Suppressor macrophage (primary cell): ENCODE measurements at regions not wholly inside any gene's neighbourhood (a gene's known extent, or its start where the extent isn't known, plus 50 kb on each side); places are given as distances from the start of the nearest gene placed in this dataset.
A peak's percentile ranks its signal among the peaks of the same experiment; 100 is the strongest.
"Not testable (repeated sequence)": the region's sequence is repeated elsewhere in the genome, so short reads cannot be mapped to it uniquely, and the experiment has no call there.

Experiments used
- DNase-seq, 4 experiments: peaks; one replicate each; pipeline ENCODE4 v3.0.0-alpha.2; 2020 to 2022

DNA sequence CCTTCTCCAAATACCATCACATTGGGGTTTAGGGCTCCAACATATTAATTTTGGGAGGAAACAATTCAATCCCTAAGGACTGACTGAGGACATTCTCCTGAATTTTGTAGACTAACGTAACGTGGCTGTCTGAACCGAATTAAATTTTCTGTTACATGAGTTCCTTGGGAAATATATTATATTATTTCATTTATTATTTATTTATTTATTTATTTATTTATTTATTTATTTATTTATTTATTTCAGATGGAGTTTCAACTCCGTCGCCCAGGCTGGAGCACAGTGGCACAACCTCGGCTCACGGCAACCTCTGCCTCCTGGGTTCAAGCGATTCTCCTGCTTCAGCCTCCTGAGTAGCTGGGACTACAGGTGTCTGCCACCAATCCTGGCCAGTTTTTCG, 193.2 kb upstream of the EXOC2 start:
- not testable (repeated sequence) for DNase-seq

DNA sequence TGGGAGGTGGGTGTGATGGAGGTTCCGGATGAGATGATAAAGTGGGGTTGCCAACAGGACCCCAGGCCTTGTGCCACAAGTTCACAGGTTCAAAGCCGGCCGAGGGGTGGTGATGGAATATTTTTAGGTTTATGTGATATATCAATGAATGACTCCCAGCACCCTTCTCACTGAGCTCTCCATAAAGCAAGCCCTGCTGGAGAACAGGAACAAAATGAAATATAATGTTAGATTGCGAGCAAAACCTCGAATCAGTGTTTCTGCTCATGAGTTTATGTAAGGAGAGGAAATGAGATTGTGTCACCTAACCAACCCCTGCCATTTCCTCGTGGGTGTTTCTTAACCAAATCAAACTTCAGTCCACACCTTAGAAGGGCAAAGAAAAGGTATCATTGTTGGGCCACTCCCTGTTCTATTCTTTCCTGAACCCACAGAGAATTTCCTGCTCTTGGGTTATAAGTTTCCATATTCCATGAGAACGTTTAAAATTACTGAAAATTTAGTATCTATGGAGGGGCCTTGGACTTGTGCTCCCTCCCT, 192.2 kb upstream of the EXOC2 start:
- DNase-seq, result peak in 2 of 4 experiments; percentile 11 to 28

DNA sequence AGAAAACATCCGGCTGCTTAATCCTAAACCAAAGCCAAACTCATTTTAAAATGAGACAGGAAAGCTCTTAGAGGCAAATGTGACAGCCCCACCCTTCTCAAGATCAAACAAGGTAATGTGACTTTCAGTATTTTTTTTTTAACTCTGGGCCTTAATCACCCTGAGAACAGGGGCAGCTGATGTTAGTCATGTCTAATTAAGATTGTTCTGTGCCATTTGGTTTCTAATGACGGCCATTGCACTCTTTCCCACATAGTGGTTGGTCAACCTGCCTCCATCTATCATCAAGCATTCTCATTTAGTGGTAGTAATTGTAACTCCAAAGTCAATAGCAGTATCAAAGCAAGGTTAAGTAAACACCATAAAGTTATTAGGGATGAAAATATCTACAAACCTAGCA, 191.6 kb upstream of the EXOC2 start:
- DNase-seq, result no peak

DNA sequence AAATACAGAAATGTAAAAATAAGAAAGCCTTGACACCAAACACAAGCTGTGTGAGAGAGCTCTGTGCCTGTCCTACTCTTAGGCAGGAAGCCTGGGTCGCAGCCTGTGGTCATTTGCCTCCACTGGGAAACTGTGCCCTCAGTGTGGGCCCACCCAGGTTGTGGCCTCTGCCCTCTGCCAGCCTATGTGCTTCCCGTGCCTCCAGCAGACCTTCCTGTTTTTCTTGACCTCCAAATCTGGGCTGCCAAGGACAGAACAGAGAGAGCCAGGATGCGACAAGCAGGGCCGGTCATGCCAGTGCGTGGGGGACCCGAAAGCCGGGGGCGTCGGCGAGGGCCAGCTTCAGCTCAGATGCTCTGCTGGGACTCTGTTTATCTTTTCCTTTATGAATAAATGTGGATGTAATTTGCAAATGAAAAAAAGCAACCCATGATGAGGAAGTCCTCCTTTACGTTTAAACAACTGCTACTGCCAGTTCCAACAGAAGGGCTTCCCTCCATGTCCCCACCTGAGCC, 189.2 kb upstream of the EXOC2 start:
- no peak for DNase-seq

DNA sequence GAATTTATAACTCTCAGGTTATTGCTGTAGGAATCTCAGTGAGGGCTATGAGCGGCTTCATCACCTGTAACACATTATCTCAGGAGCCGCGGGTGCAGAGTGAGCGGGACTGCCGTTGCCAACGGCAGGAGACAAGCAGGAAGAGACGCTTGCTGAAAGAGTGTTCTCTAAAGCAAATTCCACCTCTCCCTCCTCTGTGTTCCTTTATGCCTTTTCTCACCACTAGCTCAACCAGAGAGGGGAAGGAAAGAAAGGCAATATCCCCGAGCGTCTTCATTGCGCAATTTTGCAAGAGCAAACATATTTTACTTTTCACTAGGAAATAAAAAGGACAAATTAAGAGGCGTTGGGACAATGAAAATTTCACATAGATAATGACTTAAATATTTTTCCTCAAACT, 185.2 kb upstream of the EXOC2 start:
- peak in 1 of 4 experiments; percentile 45 for DNase-seq

DNA sequence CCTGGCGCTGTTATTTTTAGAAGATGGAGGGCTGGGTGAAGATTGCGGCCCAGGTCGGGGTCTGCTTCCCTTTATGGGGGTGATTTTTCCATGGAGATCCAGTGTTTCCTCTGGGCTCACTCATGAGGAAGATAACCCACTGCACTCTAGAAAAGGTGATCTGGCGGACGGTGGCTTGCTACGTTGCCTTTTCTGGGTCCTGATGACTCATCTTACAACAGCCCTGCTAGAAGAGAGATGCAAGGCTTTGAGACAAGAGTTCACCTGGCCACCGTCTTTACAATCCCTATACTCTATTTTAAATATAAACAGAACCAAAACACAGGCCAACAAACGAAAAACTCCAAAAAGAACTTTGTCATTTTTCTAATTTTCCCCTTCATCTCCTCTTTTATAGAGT, 182.1 kb upstream of the EXOC2 start:
- no peak for DNase-seq

DNA sequence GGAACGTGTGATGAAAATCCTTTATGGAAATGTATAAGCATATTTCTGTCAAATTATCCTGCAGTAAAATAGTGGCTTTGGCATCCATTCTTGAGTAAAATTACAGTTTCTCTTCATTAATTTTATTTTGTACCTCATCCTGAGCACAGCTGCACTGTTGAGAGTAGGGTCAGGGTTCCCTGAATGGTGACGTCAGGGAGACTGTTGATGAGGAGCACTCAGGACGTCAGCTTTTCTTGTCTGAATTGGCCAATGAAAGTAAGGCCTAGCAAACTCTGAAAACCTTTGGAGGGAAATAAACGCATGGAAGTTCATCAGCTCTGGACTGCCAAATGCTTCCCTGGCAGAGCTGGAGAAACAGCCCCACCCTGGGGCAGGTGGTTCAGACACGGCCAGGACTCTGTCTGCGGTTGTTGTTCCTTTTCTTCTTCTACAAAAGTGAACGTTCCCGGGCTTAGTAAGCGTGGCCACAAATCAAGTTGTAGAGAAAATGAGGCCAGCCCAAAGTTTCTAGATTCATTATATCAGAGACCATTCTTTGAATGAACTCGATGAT, 179.7 kb upstream of the EXOC2 start:
- DNase-seq, result no peak

DNA sequence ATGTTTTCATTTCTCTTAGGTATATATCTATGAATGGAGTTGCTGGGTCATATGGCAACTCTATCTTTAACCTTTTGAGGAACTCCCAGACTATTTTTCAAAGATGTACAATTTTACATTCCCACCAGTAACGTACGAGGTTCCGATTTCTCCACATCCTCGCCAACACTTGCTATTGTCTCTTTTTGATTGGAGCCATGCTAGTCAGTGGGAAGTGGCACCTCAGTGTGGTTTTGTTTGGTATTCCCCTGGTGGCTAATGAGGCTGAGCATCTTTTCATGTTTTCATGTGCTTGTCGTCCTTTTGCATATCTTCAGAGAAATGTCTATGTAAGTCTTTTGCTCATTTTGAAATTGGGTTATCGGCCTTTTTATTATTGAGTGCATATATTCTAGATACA, 178.6 kb upstream of the EXOC2 start:
- no peak for DNase-seq

DNA sequence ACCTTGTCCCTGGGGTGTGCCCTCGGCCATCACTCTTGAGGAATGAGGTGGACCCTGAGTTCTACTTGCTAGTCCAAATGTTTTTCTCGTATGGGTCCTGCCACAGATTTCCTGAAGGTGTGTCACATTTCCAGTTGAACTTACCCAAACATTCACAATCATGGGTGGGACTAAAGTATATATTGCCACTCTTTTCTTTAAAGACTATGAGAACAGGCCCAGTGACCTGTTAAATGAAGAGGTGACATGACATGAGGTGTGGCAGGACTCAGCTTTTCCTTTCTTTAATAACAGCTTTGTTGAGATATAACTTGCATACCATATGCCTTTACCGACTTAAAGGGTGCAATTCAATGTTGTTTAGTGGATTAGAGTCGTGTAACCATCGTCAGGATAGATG, 177.2 kb upstream of the EXOC2 start:
- no peak for DNase-seq

DNA sequence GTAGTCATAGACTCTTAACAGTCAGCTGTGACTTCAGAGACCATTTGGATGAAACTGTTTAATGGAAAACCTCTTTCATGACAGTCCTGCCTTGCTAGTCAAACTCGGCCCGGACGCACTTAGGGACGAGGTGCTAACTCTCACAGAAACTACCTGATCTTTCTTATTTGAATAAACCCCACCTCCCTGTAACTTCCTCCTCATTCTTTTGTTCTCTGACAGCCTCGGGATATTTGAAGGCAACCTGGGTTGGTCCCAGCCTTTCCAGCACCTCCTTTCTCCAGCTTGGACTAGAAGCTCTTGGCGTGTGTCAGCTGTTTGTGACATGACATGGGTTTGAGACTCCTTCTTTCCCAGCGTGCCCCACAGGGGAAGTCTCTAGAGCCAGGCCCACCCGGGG, 175.3 kb upstream of the EXOC2 start:
- no peak for DNase-seq

DNA sequence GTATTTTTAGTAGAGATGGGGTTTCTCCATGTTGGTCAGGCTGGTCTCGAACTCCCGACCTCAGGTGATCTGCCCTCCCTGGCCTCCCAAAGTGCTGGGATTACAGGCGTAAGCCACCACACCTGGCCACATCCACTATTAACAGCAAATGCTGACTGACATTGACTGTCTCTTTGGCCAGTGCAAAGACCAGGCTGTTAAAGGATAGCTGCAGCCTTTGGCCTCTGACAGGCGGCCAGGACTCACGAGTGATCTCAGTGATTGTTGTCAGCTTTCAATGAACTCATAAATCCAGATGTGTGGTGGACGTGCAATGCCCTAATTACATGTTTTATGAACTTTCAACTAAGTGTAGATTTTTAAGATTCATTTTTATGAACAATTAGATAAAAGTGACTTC, 174.4 kb upstream of the EXOC2 start:
- DNase-seq, result no peak

DNA sequence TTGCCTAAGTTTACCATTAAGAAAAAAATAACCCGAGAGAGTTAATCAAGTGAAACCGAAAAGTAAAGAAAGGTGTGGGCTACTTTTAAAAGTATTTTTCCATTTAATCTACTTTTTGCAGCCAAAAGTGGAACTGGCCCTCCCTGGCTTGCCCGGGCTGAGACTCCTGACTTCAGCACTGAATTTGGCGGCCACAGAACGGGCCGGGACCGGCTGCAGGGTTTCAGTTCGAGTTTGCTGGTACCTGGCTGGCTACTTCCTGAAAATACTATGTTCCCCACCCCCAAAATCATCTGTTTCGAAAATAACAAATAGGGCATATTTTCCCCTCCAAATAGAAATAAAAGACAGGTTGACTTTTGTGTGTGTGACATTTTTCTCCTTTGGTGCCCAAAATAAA, 173.4 kb upstream of the EXOC2 start:
- no peak for DNase-seq

DNA sequence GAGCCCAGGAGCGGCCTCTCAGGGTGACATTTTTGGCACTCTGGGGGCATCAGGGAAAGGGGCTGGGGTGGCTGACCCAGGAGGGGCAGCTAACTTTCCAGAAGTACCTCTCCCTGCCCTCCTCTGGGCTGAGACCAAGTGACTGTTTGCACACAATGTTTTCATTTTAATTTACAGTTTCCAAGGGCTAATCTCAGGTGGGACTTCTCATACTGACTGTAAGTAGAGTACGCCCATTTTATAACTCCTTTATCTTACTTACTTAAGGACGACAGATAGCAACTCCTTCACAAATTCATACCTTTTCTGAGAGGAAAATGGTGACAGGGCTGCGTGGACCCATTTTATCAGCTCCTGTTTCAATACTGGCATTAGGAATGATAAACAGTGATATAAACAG, 172.9 kb upstream of the EXOC2 start:
- DNase-seq, result no peak

DNA sequence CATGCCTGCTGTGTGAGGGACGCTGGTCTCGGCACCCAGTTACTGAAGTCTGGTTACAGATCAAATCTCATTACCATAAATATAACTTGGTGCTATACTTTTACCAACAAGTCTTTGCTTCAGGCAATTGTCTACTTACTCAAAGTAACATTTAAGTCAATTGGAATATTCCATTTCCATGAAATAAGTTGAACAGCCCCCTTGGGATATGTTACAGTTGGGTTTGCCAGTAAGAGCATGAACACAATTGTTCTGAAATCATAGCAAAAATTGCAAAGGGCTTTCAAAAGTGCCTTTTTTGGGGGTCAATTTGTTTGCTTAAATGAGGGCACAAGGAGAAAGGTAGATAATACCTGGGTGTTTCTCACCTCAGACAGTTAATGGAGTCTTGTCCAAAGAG, 170.9 kb upstream of the EXOC2 start:
- DNase-seq, result no peak

DNA sequence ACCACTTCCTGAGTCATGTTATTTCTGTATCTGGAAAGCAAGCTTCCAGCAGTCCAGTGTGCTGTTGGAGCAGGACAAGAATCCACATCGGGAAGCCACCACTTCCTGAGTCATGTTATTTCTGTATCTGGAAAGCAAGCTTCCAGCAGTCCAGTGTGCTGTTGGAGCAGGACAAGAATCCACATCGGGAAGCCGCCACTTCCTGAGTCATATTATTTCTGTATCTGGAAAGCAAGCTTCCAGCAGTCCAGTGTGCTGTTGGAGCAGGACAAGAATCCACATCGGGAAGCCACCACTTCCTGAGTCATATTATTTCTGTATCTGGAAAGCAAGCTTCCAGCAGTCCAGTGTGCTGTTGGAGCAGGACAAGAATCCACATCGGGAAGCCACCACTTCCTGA, 170.2 kb upstream of the EXOC2 start:
- not testable (repeated sequence) for DNase-seq

DNA sequence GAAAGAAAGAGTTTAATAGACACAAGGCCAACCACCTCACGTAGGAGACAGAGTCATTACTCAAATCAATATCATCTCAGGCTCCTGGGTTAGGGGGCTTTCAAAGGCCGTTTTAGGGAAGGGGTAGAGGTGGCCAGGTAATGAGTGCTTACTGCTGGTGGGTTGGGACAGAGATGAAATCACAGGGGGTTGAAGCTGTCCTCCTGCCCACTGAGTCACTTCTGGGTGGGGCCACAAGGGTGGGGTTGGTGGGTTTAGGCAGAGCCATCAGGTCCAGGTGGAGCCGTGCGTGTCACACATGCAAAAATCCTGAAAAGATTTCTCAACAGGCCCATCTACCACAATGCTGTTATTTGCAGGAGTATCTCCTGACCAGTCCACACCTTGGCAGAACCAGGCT, 167.0 kb upstream of the EXOC2 start:
- no peak for DNase-seq

DNA sequence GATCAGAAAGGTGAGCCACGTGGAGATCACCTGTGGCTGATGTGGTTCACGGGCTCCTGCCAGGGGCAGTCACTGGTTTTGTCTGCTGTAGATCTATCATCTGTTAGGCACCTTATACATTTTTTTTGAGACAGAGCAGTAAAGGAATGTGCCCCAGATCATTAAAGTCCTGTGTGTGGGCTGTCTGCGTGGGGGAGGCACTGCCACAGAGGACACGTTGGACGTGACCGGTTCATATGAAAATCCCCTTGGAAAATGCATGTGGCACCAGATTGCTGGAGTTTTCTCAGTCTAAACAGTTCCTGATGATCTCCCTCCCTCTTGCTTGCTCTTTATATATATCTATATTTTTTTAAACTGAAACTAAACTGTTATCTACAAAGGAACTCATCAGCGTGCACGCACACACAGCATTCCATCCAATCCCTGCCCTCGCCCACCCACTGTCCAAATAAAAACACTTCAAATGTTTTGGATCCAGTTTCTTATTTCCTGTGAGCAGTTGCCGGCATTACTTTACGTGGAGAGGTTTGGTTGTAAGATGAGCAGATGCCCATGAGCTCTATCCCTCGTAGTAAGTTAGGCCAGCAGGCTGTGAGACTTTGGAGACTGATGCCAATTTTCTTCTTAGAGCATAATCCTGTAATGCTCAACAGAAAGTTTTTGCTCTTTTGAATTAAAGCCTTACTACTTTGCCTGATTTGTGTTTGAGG, 161.6 kb upstream of the EXOC2 start:
- DNase-seq, result no peak

DNA sequence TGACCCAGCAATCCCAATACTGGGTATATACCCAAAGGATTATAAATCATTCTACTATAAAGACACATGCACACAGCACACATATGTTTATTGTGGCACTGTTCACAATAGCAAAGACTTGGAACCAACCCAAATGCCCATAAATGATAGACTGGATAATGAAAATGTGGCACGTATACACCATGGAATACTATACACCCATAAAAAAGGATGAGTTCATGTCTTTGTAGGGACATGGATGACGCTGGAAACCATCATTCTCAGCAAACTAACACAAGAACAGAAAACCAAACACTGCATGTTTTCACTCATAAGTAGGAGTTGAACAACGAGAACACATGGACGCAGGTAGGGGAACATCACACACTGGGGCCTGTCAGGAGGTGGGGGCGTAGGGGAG, 159.3 kb upstream of the EXOC2 start:
- DNase-seq, result not testable (repeated sequence)

DNA sequence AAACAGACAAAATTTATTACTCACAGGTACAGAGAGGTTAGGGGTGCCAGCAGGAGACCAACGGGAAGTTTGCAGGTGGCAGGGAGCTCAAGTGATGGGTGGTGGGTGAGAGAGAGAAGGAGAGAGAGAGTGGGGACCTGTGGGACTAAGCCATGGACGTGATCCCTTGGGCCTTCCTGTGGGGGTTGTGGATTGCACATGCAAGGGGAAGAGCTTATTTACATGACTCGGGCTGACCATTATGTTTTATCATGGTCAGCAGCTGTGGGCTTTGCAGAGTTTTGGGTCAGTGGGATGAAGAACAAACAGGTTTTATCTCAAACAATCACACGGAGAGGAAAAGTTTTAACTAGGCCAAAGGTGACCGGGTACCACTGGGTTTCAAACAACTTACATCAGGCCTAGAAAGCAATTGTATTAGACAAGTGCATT, 156.2 kb upstream of the EXOC2 start:
- no peak for DNase-seq

DNA sequence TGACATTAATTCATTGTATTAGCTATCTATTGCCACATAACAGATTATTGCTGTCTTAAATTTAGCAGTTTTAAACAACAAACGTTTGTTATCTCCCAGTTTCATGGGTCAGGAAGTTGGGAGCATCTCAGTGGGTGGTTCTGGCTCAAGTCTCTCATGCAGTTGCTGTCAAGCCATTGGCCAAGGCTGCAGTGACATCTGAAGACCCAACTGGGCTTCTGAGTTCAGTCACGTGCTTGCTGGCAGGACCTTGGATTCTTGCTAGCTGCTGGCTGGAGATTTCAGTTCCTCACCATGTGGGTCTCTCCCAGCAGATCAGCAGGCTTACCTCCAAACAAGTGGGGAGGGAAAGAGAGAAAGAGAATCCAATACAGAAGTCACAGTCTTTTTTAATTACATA, 152.6 kb upstream of the EXOC2 start:
- no peak for DNase-seq

DNA sequence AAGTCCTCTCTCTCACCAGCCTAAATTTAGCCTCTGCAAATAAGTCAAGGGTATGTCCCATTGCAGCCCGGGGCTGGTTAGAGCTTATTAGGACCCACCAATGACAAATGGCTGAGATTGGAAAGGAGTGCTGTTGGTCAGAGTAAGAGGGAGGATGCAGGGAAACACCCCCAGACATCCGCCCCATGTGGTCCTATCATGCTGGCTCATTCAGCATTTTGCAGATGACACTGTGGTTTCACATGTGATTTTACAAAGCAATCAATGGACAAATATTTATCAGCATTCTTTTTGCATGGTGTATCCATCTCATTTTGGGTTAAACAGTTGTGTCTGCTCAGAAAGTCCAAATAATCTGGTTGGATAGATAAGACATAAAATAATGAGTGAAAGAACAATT, 152.2 kb upstream of the EXOC2 start:
- DNase-seq, result no peak

DNA sequence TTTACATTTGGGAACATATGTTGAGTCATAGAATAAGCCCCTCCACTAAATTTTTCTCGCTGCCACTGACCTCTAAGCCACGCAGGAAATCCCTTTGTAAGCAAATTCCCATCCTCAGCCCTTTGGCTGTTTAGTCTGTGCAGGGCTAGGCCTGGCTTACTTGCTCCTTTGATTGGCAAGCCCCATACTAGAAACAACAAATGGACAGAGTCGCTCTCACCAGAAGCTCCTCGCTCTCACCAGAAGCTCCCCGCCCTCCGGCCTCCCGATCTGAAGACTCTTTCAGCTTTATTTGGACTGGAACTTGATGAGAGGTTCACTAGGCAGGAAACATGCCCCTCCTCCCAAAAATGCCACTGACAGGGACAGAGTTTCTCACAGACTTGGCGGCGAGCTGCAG, 149.2 kb upstream of the EXOC2 start:
- no peak for DNase-seq

DNA sequence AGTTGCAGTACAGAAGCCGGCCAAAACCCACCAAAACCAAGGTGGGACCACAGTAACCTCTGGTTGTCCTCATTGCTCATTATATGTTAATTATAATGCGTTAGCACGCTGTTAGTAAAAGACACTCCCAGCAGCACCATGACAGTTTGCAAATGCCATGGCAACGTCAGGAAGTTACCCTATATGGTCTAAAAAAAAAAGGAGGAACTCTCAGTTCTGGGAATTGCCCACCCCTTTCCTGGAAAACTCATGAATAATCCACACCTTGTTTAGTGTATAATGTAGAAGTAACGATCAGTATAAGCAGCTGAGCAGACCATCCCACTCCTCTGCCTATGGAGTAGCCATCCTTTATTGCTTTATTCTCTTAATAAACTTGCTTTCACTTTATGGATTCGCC, 148.6 kb upstream of the EXOC2 start:
- DNase-seq, result no peak

DNA sequence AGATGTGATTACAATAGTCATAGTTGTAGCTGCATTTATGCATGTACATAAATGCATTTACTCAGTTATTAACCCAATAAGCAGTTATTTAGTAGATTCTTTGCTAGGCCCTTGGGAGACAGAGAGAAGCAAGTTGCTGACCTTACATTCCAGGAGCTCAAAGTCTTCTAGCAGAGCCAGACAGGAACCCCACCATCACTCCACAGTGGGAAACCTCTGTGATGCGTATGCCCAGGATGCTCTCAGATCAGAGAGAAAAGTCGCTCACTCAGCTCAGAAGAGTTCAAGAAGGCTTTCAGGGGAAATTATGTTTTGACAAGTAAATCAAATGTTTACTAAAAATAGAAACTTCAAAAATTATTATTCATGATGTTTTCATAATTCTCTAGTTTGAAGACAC, 146.3 kb upstream of the EXOC2 start:
- DNase-seq, result no peak

DNA sequence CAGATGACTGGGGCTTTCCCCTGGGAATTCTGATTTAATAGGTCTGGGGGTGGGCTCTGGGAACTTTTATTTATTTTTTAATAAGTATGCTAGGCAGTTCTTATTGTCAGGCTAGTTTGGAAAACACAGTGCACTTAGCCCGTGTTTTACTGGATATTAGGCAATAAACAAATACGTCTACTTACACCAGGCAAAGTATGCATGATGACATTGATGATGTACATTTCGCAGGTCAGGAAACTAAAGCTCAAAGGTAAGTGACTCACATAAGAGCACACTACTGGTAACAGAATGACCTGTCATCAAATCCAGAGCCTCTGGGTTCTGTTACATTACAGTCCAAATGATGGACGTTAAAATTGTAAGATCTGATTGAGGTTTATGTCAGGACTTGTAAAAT, 144.4 kb upstream of the EXOC2 start:
- DNase-seq, result no peak
